NCI-H1105 (cell line): ENCODE measurements at regions not wholly inside any gene's neighbourhood (a gene's known extent, or its start where the extent isn't known, plus 50 kb on each side); places are given as distances from the start of the nearest gene placed in this dataset.

ENCODE experiments used
- DNase-seq: peaks from one replicate; lab custom pipeline; 2025; lab: John Stamatoyannopoulos, UW

DNA sequence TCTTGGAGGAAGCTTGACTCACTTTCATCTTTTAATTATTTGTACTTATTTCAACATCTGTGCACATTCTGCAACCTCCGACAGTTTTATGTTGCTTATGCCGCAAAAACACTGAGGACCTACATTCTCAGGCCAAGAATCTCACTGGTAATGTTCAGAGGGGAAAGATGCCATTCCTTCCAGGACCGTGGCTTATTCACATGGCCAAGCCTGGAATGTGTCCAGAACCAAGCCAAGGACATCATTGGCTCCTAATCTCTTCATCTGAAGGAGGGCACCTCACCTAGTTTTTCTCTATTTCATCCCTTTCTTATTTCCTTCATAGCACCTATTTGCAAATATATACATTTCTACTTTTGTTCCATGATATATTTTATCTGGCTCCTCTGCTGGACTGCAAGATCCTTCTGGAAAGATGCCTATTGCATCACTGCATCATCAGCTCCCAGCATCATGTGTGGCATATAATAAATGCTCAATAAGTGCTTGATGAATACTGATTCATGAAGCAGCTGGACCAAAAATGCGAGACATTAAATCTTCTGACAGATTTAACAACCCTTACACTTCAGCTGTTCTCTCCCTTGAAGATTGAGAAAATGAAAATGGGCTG, 377.1 kb downstream of the TNS1 start:
- no peak for DNase-seq

DNA sequence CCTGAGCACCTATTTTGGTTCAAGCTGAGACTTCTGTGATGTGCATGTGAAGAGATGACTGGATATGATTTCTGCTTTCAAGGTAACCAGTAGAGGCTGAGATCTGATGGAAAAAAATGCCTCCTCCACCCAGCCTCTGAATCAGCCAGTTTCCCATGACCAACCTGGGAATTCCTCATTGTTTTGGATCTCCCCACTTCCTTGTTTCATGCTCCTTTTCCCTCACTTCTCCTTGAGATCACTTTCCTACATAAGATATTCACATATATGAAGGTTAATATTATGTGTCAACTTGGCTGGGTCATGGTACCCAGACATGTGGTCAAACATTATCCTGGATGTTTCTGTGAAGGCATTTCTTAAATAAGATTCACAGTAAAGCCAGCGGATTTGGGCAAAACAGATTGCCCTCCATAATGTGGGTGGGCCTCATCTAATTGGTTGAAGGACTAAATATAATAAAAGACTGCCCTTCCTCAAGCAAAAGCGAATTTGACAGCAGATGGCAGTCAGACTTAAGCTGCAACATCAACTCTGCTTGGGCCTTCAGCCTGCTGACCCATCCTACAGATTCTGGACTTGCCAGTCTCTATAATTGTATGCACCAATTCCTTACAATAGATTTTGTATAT, 379.4 kb downstream of the TNS1 start:
- no peak for DNase-seq

DNA sequence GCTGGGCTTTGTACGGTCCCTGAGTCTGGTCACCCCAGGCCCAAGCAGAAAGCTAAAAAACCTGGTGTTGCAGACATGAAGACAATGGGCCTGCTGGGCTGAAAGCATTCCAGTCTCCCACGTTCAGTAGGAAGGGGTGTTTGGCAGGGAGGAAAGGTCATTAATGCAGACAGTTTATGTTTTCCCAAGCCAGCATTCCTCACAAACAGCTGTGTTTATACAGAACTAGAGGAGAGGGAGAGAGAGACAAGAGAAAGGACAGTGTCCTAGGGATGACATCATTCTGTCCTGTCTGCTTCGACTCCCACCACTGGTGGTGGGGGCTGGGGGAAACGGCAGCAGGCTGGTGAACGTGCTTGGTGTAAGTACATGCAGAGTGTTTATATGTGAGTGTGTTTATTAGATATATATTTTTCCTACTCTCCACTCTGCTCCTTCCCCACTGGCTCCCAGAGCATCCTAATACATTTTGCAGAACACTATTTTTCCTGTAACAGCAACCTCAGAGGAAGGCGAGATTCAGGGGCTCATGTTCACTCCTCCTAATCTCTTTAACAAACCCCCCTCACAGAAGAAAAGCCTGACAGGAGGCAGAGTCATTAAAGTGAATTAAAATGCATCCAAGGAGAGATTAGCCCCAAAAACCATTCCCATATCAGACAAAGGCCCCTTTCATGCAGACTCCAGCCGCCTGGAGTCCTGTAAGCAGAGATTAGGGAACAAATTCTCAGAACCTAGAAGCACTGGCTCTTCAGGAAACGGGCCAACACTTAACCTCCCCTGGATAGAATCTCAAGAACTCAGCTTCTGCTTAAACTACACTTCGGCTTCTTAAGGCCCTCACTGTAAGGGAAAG, 380.4 kb downstream of the TNS1 start:
- peak; percentile 29 for DNase-seq

DNA sequence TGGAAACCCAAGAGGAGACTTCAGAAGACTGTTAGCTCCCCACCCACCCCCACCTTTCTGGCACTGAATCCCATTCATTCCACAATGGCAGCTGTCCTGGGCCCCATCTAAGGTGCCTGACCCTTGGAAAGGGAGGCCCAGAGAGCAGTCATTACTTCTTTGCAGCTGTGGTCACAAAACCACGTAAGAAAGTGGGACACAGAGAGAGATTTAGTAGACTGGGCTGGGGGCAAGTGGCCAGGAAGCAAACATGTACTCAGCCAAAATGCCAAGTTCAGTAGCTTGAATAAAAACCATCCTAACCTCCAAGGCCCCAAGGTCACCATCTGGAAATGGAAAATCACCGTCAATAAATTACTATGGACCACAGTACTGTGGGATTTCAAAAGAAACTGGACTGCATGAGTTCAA, 381.4 kb downstream of the TNS1 start:
- no peak for DNase-seq

DNA sequence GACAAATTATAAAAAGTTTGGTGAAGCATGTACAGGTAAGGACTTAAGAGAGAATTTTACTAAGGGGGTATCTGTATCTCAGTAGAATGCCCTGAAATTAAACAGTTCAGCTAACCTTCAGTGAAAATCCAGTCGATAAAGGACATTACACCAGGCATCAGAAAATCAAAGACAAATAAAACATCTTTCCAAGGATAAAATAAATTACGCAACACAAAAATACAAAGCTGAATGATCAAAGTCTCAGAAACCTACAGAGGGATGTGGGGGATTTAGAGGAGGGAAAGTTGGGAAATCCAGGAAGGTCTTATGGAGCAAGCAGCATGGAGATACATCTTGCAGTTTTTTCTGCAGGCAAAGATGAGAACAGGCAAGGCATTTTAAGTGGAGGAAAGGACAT, 384.1 kb downstream of the TNS1 start:
- no peak for DNase-seq

DNA sequence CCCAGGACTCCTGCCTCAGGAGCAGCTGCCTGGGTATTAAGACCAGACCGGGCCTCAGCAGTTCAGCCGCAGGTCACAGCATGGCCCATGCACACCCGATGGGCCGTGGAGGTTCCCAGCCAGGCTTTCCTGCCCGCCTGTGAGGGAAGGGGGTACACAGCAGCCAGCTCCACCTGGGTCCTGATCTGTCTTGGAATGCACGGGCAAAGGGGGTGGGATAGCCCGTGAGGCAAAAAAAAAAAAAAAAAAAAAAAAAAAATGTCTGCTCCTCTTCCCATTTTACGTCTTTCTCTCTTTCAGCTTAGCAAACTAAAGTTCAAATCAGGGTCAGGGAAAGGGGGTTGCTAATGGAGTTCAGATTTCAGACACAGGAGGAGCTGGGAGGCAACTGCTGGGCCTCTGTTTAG, 385.2 kb downstream of the TNS1 start:
- DNase-seq, result no peak

DNA sequence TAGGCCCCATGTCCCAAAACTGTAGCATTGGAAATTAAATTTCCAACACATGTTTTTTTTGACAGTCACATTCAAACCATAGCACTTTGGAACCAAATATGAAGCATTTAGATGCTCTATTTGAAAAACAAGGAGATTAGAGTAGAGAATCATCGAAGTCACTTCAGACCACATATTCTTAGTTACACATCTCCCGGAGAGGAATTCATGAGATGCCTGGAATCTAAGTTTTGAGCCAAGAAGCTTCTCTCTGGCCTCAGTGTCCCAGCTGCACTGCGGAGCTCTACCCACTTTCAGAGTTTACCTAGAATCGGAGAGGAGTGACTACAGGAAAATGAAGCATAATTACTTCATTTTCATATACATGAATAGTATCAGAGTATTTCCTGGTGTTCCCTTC, 385.9 kb downstream of the TNS1 start:
- no peak for DNase-seq

DNA sequence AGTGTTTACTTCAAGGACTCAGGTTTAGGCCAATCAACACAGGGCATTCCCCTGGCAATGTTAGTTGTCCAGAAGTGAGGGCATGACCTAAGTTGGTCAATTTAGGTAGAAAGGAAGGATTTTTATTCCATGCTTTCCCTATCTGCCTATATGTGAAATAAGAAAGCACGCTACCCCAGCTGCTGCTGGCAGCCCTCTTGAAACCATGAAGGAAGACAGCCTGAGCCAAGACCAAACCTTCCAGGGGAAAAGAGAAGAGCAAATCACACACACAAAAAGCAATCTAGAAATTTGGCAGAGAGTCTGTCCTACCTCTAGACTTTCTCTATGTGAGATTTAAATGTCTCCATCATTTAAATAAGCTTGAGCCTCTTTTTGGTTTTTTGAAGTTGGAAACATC, 387.6 kb downstream of the TNS1 start:
- DNase-seq, result no peak

DNA sequence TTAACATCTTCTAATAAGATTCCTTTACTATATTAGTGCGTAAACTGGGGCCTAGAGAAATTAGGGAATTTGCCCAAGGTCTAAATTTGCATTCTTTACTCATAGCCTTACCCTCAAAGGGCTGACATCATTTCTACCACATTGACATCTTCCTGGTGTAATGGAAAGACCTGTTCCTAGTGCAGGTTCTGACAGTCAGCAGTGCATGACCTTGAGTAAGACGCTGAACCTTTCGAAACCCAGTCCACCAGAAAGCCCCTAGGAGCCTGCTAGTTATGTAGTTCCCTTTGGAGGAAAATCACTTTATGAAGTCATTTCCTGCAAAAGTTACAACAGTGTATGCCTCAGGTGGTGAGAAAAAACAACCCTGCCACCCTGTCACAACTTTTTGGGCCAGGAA, 388.3 kb downstream of the TNS1 start:
- no peak for DNase-seq

DNA sequence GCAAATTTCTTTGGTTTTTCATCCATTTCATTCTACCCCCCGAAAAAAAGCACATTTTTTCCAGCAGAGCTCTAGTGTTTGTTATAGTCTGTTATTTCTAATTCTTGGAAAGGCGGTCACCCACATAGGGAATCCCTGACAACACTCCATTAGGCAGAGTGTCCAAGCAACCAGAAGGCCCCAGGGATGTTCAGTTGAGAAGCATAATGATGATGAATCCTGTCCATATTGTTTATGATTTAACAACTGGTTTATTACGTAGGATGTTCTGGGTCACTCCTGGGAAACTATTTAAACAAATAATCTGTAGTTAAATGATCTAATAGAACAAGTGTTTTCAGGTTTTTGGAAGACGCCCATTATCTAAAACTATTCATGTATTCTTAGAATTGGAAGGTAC, 388.7 kb downstream of the TNS1 start:
- no peak for DNase-seq

DNA sequence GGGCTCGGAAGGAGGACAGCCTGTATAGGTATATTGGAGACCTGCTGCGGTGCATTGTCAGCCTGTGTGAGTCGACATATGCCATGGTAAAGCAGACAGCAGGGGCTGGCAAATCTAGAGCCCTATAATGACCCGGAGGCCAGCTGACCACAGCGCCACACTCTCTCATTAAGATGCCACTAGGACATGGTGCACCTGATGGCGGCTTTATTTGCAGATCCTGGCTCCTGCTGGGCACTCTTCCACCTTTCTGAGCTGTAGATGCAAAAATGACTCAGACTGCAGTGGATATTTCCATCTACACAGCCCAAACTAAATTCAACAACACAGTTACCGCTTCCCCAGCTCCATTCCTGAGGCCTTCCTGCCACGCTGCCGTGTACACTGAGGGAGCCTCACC, 389.9 kb downstream of the TNS1 start:
- DNase-seq, result no peak

DNA sequence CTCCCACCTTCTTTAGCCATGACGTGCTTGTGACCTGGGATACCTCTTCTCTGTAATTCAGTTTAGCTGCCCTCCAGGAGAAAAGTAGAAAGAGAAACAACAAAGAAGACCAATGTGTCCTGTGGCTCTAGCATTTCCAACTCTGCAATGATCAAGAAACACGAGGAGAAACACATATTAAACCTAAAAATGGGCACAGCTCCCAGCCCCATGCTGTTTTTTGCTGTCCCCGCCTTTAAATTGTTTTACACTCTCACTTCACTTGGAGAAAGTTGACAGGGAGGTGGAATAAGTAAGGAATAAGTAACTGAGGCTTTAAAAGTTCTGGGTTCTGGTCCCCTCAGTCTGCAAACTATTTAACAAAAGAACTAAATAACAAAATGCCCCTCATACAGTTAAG, 390.6 kb downstream of the TNS1 start:
- DNase-seq, result no peak

DNA sequence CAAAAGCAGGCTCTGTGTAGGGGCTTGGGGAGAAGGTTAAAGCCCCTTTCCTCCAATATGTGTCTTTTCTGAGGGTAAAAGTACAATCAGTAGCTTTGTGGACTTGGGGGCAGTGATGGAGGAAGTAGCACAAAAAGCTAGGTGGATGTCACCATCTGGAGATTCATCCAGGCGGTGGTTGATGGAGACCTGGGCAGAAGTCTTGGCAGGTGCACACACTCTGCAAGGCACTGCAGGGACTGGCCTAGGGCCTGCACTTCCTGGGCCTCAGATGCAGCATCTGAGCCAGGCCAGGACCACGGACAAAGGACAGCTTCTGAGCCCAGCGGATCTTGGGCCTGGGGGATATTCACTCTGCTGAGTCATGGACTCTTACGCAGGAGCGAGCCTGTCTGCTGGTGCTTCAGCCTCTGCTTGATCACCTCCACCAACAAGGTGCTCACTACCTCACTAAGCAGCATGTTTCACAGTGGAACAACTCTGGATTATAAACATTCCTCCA, 391.1 kb downstream of the TNS1 start:
- DNase-seq, result no peak

DNA sequence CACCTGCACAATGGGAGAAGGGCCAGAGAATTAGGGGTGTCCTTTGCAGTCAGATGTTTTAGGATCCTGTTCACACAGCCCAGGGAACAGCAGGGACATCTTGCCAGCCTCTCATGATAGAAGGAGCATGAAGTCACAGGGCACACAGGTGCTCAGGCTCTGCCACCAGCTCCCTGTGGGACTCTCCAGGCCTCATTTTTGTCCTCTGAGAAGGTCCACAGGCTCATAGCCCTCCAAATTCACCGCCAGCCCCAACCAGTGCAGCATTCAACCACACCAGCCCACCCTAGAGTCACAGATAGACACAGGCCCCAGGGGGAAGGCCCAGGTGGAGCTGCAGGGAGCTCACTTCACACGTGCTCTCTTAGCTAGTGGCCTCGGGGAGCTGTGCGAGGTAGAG, 391.7 kb downstream of the TNS1 start:
- no peak for DNase-seq

DNA sequence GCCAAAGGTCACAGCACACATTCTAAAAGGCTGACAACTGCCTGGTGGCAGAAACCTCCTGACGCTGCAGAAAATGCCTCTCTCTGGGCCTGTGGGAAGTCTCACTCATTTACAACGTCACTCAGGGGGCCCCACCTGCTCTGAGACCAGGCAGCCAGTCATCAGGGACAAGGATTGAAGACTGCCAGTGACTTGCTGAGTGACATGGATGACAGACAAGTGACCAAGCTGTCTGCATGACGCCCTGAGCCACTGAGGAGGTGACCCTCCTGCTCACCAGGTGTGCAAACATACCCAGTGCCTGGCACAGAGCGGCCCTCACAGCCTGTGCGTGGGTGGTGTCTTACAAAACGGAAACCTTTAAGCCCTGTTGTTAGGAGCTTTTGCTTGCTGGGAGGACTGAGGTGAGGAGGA, 392.4 kb downstream of the TNS1 start:
- DNase-seq, result no peak

DNA sequence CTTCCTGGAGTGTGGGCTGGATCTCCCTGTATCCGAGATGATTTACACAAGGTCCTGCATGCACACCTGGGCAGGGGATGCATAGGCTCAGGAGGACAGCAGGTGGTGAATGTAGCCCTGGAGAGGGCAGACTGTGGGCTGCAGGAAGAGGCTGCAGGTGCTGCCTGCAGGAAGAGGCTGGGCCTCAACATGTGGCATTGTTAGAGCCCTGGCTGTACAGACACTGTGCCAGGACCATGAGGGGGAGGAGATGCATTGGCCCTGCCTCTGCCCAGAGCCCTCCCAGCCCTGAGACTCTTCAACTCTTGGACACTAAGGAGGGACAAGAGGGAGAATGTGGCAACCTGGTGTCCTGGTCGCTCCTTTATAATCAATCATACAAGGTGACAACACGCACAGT, 392.8 kb downstream of the TNS1 start:
- DNase-seq, result no peak

DNA sequence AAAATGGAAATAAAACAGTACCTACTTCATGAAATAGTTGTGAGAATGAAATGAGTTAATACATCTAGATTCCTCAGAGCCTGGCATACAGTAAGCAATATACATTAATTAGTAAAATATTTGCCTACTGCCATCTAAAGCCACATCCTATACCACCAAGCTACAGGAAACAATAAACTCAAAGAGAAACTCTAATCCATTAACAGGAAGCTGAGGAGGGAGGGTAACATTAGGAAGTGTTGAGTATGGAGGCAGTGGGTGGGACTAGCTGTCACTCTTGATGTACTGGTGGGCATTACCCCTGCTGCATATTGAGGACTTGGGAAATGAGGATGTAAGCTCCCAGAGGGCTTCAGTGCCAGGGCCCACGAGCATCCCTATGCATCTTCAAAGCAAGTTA, 396.5 kb downstream of the TNS1 start:
- DNase-seq, result no peak

DNA sequence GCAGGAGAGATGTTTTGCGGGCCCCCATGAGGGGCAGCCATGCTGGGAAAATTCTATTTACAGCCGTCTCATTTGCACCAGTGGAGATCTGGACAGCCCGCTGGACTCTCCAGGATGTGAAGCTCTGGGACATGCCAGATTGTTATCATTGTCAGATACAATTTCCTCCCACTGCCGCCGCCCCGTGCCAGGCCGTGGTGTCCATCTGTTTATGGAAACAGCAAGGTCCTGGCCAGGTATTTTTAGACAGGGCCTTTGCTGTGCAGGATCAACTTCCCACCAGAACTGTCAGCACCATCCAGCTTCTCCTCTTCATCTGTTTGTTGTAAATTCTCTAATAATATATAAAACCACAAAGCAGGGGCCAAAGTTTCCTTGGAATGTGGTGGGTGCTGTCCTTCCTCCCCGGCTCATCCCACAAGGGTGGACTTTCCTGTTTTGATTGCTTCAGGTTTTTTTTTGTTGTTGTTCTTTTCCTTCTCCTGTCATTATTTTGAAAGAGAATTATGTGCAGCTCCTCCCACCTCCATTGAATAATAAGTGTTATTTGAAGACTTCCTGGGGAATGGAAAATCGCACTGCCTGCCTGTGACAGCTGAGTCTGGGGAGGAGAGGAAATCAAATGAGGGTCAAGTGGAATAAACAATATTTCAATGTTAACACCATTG, 398.1 kb downstream of the TNS1 start:
- DNase-seq, result no peak

DNA sequence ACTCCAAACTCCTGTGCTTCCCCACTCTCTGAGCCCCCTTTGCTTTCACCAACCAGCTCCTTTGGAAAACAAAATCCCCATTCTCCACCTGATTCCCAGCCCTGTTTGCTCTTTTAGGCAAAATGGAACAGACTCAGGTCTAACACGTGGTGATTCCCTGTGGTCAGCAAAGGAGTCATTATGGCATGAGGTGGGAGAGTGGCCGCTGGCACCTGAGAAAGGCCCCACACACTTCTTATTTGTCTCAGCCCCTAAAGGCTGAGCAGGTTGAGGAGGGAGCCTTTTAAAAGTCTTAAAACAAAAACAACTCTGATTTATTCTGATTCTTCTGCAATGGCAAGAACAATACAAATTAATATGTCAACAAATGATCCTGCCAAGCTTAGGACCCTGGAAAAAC, 401.2 kb downstream of the TNS1 start:
- no peak for DNase-seq

DNA sequence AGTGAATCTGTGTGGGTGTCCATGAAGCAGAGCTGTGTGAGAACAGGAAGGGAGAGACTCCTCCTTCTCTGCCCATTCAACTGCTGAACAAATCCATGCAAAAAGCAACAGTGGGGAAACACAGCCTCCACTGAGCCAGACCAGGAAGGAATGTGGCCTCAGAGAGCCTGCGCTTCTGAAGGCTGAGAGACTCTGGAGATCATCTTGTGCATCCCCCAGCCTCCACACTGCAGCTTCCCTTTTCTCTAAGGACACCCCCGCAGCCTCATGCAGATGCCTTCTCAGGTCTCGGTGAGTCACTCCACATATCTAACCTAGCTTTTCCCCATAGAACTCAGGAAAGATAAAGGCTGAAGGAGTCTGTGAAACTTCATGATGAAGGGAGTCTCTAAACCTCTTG, 402.9 kb downstream of the TNS1 start:
- DNase-seq, result no peak

DNA sequence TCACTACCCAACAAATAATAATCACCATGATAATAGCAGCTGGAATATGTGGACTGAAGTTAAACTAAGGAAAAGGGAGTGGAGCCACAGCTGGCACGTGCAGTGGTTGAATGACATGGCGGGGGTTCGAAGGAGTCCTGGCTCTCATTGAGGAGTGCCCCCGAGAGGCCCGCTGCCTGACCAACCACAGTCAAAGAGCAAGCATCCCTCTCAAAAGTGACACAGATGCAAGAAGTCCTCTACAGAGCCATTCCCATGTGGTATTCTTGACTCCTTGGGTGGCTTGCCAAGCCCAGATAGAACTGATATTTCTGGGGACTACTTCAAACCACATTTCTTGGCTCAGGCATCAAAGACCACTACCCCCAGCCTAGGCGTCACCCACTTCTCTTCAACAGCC, 405.1 kb downstream of the TNS1 start:
- DNase-seq, result no peak

DNA sequence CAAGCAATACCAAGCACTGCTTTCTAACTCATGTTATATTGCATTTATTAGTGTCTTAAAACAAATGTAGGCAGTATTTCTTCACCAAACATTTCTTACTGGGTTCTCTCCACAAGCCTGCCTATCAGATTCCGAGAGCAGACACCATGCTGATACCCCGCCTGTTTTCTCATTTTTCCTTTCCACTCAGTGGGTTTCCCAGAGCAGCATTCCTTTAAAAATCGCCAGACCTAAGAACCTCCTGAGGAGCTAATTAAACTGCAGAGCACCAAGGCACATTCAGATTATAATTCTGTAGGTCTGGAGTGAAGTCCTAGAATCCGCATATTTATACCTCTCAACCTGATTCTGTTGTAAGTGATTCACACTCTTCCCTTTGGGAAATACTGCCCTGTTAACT, 405.6 kb downstream of the TNS1 start:
- DNase-seq, result no peak

DNA sequence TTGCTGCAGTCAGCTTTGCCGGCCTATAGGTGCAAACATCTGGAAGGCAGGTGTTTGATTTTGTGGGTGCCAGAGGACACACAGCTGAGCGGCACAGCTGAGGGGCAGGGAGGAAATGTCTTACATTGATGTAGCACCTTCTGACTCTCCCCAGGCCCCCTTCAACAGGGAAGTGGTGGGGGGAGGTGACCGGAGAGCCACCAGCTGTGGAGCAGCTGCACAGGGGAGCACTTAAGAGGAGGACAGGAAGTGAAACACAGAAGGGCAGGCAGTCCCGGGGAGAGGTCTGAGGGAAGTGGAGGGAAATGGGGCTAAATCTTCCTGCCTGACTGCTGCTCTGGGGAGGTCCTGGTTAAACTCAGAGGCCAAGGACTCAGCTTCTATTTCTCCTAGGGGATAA, 409.1 kb downstream of the TNS1 start:
- DNase-seq, result no peak
